Upper lobe of left lung (tissue), 6 donors: ENCODE measurements at regions not wholly inside any gene's neighbourhood (a gene's known extent, or its start where the extent isn't known, plus 50 kb on each side); places are given as distances from the start of the nearest gene placed in this dataset.
A peak's percentile ranks its signal among the peaks of the same experiment; 100 is the strongest.
"Not testable (repeated sequence)": the region's sequence is repeated elsewhere in the genome, so short reads cannot be mapped to it uniquely, and the experiment has no call there.

ENCODE experiments used
- ATAC-seq, 2 donors: fragments of 200-7000 bp; cut with Tn5 transposase; one replicate each; pipeline ENCODE4 v1.9.1; 2022; ENCODE audit warnings: mild to moderate bottlenecking in 2 of 2, moderate library complexity in 2 of 2; ENCODE audit not compliant: low FRiP score in 2 of 2
- DNase-seq, 2 donors: peaks; one replicate each; pipeline ENCODE4 v3.0.0-alpha.2; 2019 to 2020
- H3K27ac ChIP-seq, 4 donors: fragments of 200-600 bp; sonication (generic); one replicate each; pipeline ENCODE4 v1.5.1; 2016 to 2019
- H3K27me3 ChIP-seq, 4 donors: fragments of 200-600 bp; sonication (generic); one replicate each; pipeline ENCODE4 v1.5.1; 2017 to 2019
- H3K36me3 ChIP-seq, 4 donors: fragments of 200-600 bp; sonication (generic); one replicate each; pipeline ENCODE4 v1.5.1; 2016 to 2019
- H3K4me1 ChIP-seq, 4 donors: fragments of 200-600 bp; sonication (generic); one replicate each; pipeline ENCODE4 v1.5.1; 2018 to 2019
- H3K4me3 ChIP-seq, 4 donors: fragments of 200-600 bp; sonication (generic); one replicate each; pipeline ENCODE4 v1.5.1; 2017 to 2019; ENCODE audit warnings: mild to moderate bottlenecking in 2 of 4, moderate library complexity in 1 of 4
- H3K9me3 ChIP-seq, 4 donors: fragments of 200-600 bp; sonication (generic); one replicate each; pipeline ENCODE4 v1.5.1; 2018 to 2019
- CTCF ChIP-seq, 6 experiments: fragments of 450-650 bp in 4 of 6; fragments of 200-600 bp in 2 of 6; sonication (generic) in 2 of 6; IDR thresholded peaks; one replicate each; pipeline ENCODE4 v1.5.1; 2016 to 2019; ENCODE audit warnings: antibody characterized with exemption in 6 of 6
- EP300 ChIP-seq, 4 donors: sonication (generic); formaldehyde crosslinking; IDR thresholded peaks; one replicate each; pipeline ENCODE4 v1.5.1; 2017; ENCODE audit warnings: antibody characterized with exemption in 4 of 4, control low read depth in 2 of 4
- POLR2A ChIP-seq, 4 donors: fragments of 450-650 bp; IDR thresholded peaks; one replicate each; pipeline ENCODE4 v1.5.1; 2016 to 2017; ENCODE audit warnings: antibody characterized with exemption in 4 of 4, mild to moderate bottlenecking in 2 of 4
- POLR2AphosphoS5 ChIP-seq, 2 donors: sonication (generic); formaldehyde crosslinking; IDR thresholded peaks; one replicate each; pipeline ENCODE4 v1.5.1; 2017; ENCODE audit warnings: antibody characterized with exemption in 2 of 2
- WGBS, 2 donors: methylation state at CpG; one replicate each; pipeline ENCODE4 v1.1.5; 2017 to 2018; 5-methylcytosine and 5-hydroxymethylcytosine counted together
- donor health status: DM: no; HTN: no; CAD: no; lungs with moderate emphysema.
- donor health status: DM: no; HTN: yes; CAD: no; lungs with severe emphysema.

GRCh38 chr10:106027240-106027639, 1137.3 kb downstream of the SORCS1 start:
- no peak overlapping the region for H3K27ac ChIP-seq
- H3K4me3 ChIP-seq = no peak overlapping the region
- no peaks in the 10 kb centered on the region for H3K36me3 ChIP-seq
- no peaks in the 10 kb centered on the region for H3K9me3 ChIP-seq
- H3K27me3 ChIP-seq = no peaks in the 10 kb centered on the region
- WGBS, 2 donors = 43 to 55% methylated on average over 1 of the region's 1 CpG
- ATAC-seq = no peak
- DNase-seq = no peak
- TF ChIP-seq EP300 (IDR thresholded peaks at IDR 0.05) (no peak), CTCF (IDR thresholded peaks at IDR 0.05) (no peak), POLR2AphosphoS5 (IDR thresholded peaks at IDR 0.05) (no peak), POLR2A (IDR thresholded peaks at IDR 0.05) (no peak)
- no peaks in the 10 kb centered on the region for H3K4me1 ChIP-seq

GRCh38 chr10:106025208-106025811, 1139.2 kb downstream of the SORCS1 start:
- H3K27ac ChIP-seq = no peak overlapping the region
- H3K9me3 ChIP-seq = no peaks in the 10 kb centered on the region
- no peaks in the 10 kb centered on the region for H3K27me3 ChIP-seq
- no peak for DNase-seq
- no peak for ATAC-seq
- H3K4me3 ChIP-seq = no peak overlapping the region
- no peaks in the 10 kb centered on the region for H3K4me1 ChIP-seq
- H3K36me3 ChIP-seq = no peaks in the 10 kb centered on the region
- no peak for TF ChIP-seq CTCF (IDR thresholded peaks at IDR 0.05)
- no peak for TF ChIP-seq POLR2AphosphoS5 (IDR thresholded peaks at IDR 0.05)
- TF ChIP-seq EP300 (IDR thresholded peaks at IDR 0.05) = no peak
- TF ChIP-seq POLR2A (IDR thresholded peaks at IDR 0.05) = no peak

- Histone ChIP-seq H3K4me1 (no peaks in the 10 kb centered on the region), H3K4me3 (no peak overlapping the region), H3K27me3 (no peaks in the 10 kb centered on the region), H3K36me3 (no peaks in the 10 kb centered on the region), H3K27ac (no peak overlapping the region), H3K9me3 (no peaks in the 10 kb centered on the region)
- no peak for DNase-seq
- 72 to 76% methylated on average over 3 of the region's 3 CpGs for WGBS, 2 donors
- no peak for TF ChIP-seq CTCF (IDR thresholded peaks at IDR 0.05)
- no peak for TF ChIP-seq EP300 (IDR thresholded peaks at IDR 0.05)
- no peak for TF ChIP-seq POLR2AphosphoS5 (IDR thresholded peaks at IDR 0.05)
- TF ChIP-seq POLR2A (IDR thresholded peaks at IDR 0.05) = no peak
- ATAC-seq = no peak
Observed at GRCh38 chr10:106023329-106023728, 1141.2 kb downstream of the SORCS1 start.

- not testable (repeated sequence) for H3K4me3 ChIP-seq, ATAC-seq, H3K4me1 ChIP-seq, H3K27me3 ChIP-seq, H3K27ac ChIP-seq, DNase-seq, H3K9me3 ChIP-seq, H3K36me3 ChIP-seq
- 76 to 78% methylated on average over 6 of the region's 6 CpGs for WGBS, 2 donors
Observed at GRCh38 chr10:106019559-106019958, 1144.9 kb downstream of the SORCS1 start.

- H3K27me3 ChIP-seq, H3K4me3 ChIP-seq, DNase-seq, H3K27ac ChIP-seq, ATAC-seq, H3K9me3 ChIP-seq, H3K4me1 ChIP-seq, H3K36me3 ChIP-seq: not testable (repeated sequence)
- 80 to 83% methylated on average over 4 of the region's 4 CpGs for WGBS, 2 donors
Observed at GRCh38 chr10:106015369-106016199, 1148.9 kb downstream of the SORCS1 start.

GRCh38 chr10:106011250-106011649, 1153.3 kb downstream of the SORCS1 start:
- ATAC-seq (peak in 1 of 2 donors; percentile 16), DNase-seq (no peak)
- Histone ChIP-seq H3K27me3 (no peaks in the 10 kb centered on the region), H3K27ac (no peak overlapping the region), H3K4me1 (no peaks in the 10 kb centered on the region), H3K36me3 (no peaks in the 10 kb centered on the region), H3K4me3 (no peak overlapping the region), H3K9me3 (peaks cover 0 to 5% (median 0%) of the 10 kb centered on the region in 4 donors)
- TF ChIP-seq POLR2AphosphoS5 (IDR thresholded peaks at IDR 0.05) (no peak), CTCF (IDR thresholded peaks at IDR 0.05) (no peak), POLR2A (IDR thresholded peaks at IDR 0.05) (no peak), EP300 (IDR thresholded peaks at IDR 0.05) (no peak)
- 50 to 57% methylated on average over 3 of the region's 3 CpGs for WGBS, 2 donors
